Raji (cell line): ENCODE measurements at regions not wholly inside any gene's neighbourhood (a gene's known extent, or its start where the extent isn't known, plus 50 kb on each side); places are given as distances from the start of the nearest gene placed in this dataset.

Experiments used
- POLR2A ChIP-seq: IDR thresholded peaks from 2 replicates; pipeline ENCODE4 v1.6.1; 2011; ENCODE audit warnings: low read depth, low read length, control low read depth; ENCODE audit not compliant: insufficient read depth

DNA sequence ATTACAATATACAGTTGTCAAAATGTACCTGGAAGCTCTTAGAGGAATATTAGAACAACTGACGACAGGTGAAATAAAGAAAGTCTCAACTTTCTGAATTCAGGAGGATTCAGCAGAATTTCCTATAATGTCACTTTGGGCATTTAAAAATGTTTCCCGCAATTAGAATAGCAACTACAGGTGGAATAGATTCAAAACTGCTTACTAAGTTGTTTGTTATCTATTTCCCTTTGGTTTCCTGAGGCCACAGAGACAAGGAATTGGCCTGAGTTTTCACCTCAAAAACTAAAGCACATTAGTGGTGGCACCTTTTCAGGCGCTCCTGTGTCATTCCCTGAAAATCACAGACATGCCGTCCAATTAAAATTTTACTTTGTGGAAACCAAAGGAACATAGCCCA, 729.2 kb upstream of the FANCL start:
- TF ChIP-seq POLR2A = no peak

DNA sequence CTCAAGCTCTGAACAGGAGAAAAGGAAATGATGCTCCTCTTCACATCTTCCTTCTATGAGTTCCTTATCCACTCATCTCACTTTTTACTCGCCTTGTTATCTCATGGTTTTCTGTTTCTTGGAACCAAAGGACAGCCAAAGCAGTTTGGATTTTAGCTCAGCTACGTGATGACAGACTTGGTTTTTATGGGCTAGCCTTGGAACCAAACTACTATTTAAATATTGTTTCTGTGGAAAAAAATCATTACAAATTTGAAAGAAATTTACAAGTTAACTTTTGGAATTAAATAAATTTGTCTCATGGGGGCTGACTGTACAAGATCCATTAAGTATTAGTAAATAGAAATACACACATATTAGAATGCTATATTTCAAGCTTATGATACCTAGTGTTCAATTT, 727.8 kb upstream of the FANCL start:
- TF ChIP-seq POLR2A = no peak

- TF ChIP-seq POLR2A = no peak
These were observed 726.6 kb upstream of the FANCL start for GRCh38 chr2:58967736-58968135.

DNA sequence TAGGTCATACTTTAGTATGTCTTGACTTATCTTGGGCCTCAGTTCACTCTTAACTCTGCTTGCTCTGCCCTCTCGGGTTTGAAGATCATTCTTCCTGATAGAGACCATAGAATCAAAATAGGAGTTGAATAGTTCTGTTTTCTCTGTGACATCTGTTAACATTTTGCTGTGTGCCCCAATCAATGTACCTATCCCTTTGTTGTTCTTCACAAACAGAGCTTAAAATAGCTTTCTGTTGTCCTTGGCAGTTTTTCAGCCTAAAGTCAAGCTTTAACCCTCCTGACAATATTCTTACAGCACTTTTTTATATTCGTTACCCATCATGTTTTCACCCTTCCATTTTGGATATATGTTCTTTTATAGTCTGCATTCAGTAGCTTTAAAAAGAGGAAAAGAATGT, 724.5 kb upstream of the FANCL start:
- TF ChIP-seq POLR2A = no peak

GRCh38 chr2:58959996-58960395, 718.9 kb upstream of the FANCL start:
- no peak for TF ChIP-seq POLR2A

DNA sequence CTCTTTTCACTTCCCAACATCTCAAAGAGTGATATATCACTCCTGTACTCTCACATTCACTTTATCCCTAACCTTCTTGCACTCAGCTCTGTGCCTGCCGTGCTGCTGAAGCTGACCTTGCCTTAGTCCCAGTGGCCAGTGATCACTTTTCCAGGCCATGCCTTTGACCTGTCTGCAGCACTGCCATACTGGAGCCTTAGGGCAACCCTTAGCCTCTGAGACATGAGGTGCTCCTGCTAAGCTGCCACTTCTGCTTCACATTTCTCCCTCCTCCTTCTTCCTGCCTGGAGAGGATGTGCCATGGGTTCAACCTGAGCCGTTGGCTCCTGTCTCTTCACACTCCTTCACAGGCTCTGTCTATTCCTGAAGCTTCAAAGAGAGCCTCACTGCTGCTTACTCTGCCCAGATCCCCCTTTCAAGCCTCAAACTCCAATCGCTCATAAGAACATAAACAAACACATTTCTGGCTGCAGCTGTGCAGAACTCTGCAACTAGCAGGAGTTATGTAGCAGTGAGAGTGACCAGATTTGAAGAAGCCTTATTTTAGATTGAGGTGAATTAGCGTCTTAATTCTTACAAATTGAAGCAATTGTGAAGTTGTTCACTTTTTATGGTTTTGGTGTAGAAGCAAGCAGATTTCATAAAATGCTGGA, 716.2 kb upstream of the FANCL start:
- no peak for TF ChIP-seq POLR2A

DNA sequence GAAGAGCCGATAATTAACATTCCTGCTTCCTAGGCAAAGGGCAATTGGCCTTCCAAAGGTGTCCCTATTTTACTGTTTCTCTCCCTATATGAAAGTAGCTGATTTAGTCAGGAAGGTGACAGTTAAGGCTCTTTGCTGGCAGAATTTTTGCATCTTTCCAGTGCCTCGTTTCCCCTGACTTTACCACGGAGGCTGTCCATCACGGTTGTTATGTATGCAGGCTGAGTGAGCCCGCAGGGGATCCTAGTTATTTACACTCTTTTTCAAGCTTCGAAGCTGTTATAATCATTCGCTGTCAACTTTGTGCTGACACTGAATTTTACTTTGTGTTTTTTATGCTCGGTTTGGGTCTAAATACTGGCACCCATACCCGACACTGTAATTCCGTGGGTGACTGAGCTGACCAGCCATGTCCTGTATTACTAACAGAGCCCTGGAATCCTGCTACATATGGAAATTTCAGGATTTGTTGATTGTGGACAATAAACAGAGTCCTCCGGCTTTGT, 713.8 kb upstream of the FANCL start:
- TF ChIP-seq POLR2A = no peak

DNA sequence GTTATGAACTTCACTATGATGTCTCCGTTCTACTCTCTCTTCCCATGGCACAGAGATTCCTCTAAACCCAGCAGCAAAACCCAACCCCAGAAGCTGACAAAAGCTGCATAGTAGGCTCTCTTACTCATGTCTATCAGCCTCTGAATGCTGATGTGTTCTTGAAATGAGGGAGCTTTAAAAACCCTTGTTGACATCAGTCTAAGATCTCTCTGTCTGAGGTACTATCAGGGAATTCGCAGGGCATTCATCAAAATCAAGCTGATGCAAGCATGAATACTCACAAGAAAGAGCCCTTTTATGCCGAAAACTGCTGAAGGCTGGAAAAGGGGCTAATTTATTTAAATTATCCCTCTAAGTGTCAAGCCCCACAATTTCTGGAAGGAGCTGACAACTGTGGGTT, 710.6 kb upstream of the FANCL start:
- no peak for TF ChIP-seq POLR2A

- TF ChIP-seq POLR2A = no peak
These were observed 709.8 kb upstream of the FANCL start for GRCh38 chr2:58950795-58951462.

GRCh38 chr2:58939388-58939787, 698.3 kb upstream of the FANCL start:
- TF ChIP-seq POLR2A = no peak

DNA sequence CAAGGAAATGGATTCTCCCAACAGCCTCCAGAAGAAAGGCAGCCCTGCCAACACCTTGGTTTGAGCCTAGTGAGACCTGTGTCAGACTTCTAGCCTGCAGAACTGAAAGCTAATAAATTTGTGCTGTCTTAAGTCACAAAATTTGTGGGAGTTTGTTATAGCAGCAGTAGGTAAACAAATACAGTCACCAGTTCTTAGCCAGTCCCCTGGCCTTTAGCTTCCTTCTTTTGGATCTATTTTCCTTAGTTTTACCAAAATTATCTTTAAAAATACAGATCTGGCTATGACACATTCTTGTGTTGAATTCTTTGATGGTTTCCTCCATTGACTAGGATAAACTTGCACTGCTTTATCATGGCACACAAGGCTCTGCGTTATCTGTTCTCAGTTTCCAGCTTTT, 697.9 kb upstream of the FANCL start:
- TF ChIP-seq POLR2A = no peak

GRCh38 chr2:58932801-58933200, 691.7 kb upstream of the FANCL start:
- TF ChIP-seq POLR2A = no peak

DNA sequence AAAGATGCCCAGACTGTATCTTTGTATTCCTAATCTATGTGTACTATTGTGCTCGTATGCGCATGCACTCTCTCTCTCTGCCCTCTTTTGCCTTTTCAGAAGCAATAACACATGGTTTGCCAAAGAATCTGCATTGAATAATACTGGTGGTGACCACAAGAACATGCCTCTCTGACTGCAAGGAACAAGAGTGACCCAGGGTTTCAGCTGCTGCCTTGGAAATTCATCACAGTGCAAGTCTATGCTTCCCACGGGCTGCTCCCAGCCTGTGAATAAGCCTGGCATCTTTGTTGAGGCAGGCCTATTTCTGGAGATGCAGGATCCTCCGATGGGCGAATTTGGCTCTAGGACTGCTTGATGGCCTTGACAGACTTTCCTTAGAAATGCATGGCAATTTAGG, 689.4 kb upstream of the FANCL start:
- no peak for TF ChIP-seq POLR2A

GRCh38 chr2:58928973-58929372, 687.8 kb upstream of the FANCL start:
- no peak for TF ChIP-seq POLR2A

DNA sequence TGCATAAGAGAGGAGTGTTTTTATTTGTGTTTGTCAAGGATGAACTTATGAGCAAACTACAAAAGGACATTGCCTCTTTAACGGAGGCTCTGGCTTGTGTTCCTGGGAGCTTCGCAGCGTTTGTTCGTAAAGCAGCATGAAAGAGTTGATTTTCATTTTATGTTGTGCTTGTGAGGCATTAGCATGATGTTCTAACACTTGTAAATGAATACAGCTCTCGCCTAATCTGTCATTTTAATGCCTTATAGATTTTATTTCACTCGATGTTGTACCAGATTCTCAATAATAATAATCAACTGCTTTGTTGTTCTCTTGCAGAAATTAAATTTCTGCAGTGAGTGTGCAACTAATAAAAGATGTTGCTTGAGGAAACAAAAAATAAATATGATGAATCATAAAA, 687.3 kb upstream of the FANCL start:
- TF ChIP-seq POLR2A = no peak

DNA sequence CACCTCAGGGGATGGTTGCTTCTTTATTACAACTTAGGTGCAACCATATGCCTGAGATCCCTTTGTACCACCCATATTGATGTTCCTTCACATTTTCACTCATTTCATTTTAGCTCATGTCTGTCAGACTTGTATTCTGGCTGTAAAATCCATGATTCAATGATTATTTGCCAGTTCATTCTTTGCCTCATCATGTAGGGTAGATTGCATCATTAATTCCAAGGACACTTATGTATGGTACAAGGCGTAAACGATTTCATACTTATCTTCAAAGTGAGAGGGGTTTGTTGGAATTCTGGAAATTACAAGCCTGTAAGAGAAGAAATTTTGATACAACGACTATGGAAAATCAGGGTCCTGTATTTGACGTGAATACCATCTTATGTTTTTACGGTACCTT, 685.0 kb upstream of the FANCL start:
- TF ChIP-seq POLR2A = no peak

- no peak for TF ChIP-seq POLR2A
These were observed 684.6 kb upstream of the FANCL start for GRCh38 chr2:58925676-58926081.
